NCI-H446 (cell line): ENCODE measurements at regions not wholly inside any gene's neighbourhood (a gene's known extent, or its start where the extent isn't known, plus 50 kb on each side); places are given as distances from the start of the nearest gene placed in this dataset.
"Not testable (repeated sequence)": the region's sequence is repeated elsewhere in the genome, so short reads cannot be mapped to it uniquely, and the experiment has no call there.

ENCODE experiments used
- DNase-seq, 2 experiments: peaks; one replicate each; lab custom pipeline; 2025; lab: John Stamatoyannopoulos, UW

DNA sequence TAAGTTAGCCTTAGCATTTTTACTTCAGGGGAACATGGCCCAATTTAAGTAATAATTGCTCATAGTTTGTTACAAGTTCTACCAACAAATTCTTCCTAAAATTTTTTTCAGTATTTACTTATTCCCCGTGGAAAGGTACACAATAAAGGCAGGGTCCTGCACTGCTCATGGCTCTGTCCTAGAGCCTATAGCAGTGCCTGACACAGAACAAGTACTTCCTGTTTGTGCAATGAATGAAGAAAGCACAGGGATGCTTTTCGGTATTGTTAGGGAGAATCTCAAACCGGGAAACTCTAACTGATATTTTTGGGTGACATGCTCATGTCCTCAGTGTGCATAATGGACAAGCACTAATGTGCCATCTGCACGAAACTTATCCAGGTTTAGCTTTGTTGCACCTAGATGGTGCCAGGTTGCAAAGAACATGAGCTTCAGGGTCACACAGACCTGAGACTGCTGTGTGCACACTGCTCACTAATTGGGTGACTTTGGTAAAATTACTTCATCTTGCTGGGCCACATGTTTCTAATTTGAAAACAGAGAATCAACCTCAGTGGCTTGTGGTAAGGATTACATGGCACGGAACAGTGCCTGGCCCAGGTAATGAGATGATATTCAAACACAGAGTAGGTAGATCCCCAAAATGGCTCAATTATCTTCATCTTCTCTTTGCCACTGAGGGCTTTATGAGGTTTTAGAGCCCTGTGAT, 175.8 kb upstream of the NPY2R start:
- no peak for DNase-seq

DNA sequence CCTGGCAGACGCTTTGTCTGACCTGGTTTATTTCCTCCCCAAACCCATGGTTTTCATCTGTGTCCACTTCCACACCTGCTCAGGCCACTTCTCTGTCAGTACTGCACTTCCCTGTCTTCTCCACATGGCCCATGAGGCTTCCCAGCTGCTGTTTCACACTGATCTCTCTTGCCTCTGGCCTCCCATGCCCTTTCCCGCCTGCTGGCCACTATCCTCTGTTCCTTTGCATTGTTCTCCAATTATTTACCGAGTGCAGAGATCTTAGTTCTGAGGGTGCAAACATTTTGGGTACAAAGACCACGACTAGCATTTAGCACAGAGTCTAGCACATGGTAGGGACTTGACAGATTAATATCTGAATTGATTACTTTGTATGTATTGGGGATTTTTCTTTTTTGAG, 174.8 kb upstream of the NPY2R start:
- DNase-seq = no peak

DNA sequence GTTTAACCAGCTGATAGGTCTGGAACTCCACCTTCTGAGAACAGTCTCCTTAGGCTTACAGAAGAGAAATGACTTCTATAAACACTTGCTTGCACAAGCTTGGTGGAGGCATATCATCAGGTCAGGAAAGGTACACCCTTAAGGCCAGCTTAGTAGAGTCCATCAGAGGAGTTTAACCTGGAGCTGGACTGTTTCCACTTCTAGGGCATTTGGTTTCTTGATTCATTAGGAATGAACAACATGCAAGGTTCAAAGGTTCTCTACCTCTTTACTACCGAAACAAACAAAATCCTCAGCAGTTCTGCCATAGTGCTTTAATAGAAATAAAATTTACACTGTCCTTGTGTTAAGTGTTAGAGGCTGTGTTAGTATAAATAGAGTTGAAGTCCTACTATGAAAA, 171.4 kb upstream of the NPY2R start:
- no peak for DNase-seq

DNA sequence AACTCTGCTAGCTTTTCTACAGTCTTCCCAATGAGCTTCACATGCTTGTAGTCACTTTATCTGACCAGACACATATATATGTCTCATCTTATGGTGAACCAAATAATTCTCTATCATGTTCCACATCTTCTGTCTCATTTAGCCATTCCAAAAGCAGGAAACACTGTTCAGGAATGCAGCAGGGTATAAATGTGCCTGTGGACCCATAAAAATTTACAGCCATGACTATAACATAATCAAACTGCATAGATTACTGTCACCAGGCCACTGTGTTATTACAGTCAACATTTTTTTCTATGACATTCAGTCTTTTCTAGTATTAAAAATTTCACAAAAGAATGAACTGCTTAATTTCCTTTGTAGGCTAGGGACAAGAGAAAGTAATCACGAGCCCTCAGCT, 170.0 kb upstream of the NPY2R start:
- no peak for DNase-seq

DNA sequence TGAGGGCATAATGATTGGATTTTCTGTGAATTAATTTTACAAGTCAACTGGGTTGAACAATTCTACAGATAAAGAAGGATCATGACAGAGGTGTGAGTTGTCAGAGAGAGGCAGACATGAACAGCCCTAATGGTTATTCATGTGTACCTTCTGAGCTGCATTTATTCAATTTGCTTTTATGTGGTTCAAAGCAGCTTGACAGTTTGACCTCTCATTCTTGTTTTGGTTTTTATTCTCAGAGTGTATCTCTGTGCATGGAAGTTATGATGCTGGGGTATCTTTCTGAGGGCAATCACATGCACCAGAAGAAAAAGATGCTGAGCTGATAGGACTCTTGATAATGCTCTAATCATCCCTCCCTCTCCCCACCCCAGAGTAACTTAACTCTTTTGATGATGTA, 169.3 kb upstream of the NPY2R start:
- no peak for DNase-seq

DNA sequence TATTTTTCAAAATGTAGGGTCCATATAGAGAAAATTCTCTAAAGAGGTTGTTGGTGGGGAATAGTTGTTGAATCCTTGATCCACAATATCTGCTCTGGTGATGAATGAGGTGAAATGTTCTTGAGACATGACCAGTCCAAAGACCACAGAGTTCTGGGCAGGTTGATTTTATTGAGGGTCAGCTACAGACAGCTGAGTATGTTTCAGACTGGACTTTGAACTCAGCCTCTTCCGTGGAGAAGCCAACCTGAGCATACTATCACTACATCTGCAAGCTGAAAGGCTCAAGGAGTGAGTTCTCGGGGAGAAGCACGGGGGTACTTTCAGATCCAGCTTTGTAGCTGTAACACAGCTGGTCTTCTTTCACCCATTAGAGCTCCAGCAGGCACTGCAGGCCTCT, 168.4 kb upstream of the NPY2R start:
- DNase-seq = no peak

DNA sequence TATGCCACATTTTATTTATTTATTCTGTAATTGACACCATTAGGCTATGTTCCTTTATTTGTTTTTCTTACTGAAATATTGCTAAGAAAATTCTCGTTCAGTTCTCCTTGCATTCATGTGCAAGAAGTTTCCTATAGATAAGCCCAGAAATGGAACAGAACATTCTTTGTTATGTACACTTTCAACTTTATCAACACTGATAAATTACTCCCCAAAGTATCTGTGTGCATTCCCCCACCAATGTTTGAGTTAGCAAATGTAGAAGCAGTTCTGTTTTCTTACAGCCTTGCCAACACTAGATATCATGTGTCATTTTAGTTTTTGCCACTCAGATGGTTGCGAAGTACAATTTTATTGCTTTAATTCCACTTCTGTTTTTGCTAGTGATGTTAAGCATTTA, 166.4 kb upstream of the NPY2R start:
- no peak for DNase-seq

DNA sequence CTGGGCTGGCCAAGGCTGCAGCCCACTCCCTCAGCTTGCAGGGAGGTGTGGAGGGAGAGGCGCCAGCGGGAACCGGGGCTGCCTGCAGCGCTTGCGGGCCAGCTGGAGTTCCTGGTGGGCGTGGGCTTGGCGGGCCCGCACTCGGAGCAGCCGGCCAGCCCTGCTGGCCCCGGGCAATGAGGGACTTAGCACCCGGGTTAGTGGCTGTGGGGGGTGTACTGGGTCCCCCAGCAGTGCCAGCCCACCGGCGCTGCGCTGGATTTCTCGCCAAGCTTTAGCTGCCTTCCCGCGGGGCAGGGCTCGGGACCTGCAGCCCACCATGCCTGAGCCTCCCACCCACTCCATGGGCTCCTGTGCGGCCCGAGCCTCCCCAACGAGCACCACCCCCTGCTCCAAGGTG, 164.2 kb upstream of the NPY2R start:
- not testable (repeated sequence) for DNase-seq

DNA sequence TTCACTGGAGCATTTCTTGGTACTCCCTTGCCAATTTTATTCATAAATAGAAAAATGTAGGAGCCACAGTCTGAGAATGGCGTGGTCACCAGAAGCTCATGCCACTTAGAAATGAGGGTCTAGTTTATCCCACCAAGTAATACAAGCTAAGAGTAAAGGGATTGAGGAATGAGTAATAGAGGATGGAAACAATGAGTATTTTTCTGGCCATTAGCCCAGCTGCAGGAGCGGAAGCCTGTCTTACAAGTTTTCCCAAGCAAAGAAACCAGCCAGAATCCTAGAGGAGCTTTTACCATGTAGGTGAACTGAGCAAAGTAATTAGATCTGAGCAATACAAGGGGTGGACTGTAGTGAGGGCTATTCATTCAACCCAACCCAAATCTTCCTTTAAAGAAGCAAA, 160.7 kb upstream of the NPY2R start:
- DNase-seq = no peak

DNA sequence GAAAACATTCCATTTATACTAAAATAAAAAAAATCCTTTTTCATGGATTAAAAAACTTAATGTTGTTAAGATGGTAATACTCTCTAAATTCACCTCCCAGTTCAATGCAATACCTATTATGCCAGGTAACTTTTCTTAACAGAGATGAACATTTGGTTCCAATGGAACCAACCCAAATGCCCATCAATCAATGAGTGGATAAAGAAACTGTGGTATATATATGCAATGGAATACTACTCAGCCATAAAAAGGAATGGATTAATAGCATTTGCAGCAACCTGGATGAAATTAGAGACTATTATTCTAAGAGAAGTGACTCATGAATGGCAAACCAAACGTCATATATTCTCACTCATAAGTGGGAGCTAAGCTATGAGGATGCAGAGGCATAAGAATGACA, 154.4 kb upstream of the NPY2R start:
- DNase-seq = not testable (repeated sequence)

DNA sequence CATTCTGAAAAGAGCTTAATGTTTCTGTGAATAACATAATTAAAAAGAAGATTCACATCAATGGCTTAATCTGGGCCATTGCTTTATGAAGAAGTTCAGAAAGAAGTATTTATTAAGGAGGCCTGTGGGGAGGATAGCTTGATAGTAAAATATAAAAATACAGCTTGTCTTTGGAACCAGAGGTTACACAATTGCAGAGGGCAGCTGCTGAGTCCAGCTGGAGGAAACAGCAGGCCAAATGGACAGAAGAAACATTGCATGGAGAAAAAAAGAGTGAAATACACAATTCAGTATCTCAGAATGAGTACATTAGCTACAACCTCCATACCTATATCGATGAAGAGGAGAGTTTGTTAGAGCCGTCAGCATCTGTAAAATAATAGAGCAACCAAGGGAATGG, 148.0 kb upstream of the NPY2R start:
- DNase-seq = no peak

DNA sequence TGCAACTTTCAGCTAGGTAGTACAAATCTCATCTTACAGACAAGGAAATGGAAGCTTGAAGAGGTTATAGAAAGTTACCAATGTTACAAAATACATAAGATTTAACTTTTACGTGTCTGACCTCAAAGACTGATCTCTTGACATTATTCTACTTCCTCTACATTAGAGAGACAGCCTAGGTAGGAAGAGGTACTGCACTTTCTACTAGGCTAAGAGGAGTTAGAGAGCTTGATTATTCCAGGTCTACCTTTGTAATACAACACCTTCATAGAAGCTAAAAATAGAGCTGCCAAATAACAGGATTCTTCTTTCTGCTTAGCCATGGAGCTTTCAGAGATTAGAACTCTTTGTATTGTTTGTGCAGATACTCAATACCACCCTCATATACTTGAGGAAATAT, 147.6 kb upstream of the NPY2R start:
- no peak for DNase-seq

DNA sequence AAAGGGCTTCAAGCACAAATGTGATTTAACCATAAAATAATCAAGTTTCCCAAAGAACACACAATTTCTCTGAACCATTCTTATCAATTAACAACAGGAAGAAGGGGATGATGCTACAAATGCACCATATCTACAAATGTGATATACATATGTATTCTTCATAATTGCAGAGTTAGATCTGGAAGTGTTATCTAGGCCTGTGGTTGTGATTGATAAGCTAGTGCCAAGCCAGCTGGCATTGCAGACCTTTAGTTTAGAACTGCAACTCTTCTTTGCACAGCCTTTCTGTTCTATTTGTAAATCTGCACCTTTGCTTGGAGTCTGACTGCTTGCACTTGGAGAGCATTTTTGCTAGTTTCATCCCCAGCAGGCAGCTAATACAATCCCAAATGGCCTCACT, 145.5 kb upstream of the NPY2R start:
- DNase-seq = no peak

DNA sequence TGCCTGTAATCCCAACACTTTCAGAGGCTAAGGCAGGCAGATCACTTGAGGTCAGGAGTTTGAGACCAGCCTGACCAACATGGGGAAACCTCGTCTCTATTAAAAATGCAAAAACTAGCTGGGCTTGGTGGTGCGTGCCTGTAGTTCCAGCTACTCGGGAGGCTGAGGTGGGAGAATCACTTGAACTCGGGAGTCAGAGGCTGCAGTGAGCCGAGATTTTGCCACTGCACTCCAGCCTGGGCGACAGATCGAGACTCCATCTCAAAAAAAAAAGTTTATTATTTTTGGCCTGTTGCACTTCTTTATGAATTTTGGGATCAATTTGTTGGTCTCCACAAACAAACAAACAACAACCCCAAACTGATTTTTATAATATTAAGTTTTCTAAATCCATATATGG, 143.5 kb upstream of the NPY2R start:
- DNase-seq = not testable (repeated sequence)

DNA sequence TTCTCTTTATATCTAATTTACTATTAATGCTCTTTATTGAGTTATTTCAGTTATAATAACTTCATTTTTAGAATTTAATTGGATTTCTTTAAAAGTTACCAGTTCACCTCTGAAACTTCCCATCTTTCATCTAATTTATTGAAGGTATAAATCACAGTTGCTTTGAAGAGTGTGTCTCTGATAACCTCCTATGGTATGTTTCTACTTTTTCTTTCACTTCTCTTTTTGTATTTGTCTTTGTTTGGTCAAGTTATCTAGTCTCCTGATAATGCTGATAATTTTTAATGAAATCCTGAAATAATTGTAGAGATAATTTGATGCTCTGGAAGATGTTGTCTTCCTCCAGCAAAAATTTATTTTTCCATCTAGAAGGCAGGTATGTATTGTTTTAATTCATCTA, 141.6 kb upstream of the NPY2R start:
- no peak for DNase-seq

DNA sequence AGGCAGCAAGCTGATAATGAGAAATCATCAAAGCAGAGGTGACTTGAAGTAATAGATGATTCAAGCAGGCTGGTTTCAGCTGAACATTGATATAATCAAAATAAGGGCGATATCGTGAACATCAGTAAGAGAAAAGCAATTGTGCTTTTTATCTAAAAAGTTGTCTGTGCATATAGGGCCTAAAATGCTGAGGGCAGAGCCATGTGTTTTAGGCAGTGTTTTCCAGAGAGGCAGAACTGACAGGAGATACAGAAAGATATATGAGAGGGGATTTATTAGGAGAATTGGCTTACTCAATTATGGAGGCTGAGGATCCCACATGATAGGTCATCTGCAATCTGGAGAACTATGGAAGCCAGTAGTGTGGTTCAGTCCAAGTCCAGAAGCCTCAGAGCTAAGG, 136.5 kb upstream of the NPY2R start:
- DNase-seq = no peak

DNA sequence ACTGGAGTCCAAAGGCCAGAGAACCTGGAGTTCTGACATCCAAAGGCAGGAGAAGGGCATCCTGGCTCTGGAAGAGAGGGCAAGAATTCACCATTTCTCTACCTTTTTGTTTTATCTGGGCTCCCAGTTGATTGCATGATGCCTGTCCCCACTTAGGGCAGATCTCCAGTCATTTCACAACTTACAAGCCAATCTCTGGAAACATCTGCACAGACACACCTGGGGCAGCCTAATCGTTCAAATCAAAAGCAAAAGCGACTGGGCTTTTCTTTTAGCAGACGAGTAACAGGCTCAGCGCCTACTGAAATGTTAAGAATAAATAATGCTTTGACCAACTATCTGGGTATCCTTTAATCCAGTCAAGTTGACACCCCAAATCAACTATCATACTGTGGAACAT, 136.0 kb upstream of the NPY2R start:
- DNase-seq = no peak

DNA sequence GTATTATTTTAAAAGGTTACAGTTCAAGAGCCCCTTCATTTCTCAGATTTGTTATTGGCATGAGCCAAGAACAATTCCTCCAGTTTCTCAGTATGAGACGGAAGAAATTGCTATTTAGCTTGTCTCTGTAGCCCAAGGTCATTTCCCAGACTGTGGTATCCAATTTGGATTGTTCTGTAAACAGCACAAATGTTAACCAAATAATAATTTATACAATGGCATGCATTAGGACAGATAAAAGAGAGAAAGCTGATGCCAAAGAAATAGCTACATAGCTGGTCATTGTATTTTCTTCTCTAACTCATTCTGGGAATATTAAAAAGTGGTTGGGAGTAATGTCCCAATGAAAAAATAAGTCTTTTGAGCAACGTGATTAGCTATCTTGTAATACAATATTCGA, 134.6 kb upstream of the NPY2R start:
- no peak for DNase-seq

DNA sequence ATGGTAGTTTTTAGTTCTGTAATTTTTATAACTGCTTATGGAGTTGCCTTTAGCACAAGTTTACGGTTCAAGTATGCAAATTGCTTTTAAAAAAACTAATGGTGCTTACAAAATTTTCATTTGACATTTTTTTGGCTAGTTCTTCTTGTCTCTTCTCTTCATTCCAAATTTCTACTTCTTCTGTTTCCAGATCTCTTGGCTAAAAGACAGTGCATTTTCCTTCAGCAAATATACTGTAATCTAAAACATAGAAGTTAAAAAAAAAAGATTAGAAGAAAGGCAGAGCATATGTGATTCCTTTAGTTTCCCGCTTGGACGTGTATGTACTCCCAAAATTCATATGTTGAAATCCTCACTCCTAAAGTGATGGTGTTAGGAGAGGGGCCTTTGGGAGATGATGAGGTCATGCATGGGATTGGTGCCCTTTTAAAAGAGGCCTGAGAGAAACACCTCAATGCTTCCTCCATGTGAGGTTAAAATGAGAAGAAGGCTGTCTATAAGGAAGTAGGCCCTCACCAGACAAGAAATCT, 132.1 kb upstream of the NPY2R start:
- no peak for DNase-seq

DNA sequence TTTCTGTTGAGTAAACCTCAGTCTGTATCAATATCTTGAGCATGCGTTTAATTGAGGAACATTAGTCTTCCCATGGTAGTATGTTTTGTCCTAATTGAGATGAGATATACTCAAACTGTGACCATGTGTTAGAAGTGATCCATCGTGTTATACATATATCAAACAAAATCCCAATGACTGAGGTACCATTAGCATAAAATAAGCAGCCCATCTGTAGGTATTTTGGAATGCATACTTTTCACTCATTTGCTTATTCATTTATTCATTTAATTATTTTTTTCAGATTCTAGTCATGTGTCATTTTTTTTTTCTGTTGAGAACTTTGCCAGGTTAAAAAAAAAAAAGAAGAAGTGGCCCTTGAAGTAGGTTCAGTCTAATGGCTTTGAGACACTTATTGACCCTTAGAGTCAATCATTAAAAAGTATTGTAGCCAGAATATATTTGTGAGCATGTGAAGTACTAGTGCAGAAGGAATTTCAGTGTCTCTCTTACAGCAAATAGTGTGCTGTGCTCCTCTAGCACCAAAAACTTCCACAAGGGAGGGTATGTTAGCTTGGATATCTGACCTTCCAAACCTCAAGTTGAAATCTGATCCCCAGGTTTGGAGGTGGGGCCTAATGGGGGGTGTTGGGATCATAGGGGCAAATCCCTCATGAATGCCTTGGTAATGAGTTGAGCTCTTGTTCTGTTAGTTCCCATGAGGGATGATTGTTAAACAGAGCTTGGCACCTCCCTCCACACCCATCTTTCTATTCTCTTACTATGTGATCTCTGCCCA, 130.8 kb upstream of the NPY2R start:
- no peak for DNase-seq

DNA sequence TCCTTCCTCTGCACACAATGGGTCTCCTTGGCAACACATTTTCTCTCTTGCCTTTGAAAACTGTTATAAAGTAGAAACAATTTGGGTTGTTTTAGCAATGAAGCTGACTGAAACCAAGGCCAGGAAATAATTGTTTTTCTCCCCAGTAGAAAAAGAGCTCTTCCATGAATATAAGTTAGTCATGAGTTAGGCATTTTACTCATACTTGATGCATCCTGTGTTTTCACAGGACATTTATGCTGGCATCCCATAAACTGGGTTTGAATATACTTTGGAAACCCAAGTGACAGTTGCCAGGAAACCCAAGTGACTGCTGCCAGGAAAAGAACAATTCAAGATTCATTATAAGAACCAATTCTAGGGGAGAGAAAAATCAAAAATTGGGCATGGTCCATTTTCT, 128.6 kb upstream of the NPY2R start:
- no peak for DNase-seq

DNA sequence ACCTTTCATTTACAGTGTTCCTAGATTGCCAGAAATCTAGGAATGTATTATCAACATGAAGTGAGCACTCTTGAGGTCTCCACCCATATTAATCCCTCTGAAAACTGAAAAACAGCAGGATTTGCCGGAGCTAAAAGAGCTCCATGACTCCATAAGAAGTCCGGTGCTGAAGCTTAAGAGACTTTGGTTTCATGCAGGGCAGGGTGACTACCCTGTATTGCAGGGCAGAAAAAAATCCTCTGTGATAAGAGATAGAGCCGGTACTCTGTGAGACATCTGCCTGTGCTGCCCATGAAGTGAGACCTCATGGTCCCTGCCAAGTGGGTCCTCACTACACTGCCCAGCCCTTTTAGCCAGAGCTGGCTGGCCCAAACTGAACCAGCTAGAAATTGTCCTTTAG, 127.2 kb upstream of the NPY2R start:
- DNase-seq = no peak

DNA sequence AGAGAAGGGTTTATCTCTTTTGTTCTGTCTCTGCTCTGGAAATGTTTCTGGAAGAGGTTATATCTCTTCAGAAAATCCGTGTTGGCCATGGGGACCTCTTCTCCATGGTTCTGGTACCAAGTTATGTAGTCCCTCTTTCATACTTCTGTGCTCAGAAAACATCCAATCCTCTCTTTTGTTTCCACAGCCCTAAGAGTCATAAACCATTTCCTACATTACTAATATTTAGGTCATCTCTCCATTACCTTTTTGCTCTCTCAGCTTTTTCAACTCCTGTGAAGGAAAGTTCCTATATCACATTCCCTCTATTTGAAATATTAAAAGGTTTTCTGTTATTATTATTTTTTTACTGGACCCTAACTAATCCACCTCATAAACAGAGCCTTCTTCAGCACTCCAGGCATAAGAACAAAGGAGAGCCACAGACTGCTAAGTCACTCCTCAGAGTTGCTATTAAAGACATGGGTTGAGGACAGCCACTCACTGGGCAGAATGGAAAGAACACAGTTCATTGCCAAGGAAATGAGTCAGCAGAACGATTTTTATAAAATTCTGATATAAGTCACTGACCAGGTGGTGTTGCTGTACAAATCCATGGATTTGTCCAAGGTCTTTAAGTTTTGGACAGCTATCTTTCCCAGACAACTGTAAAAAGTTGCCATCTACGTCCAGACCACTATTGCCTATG, 122.4 kb upstream of the NPY2R start:
- DNase-seq = no peak
